H4 (cell line): ENCODE measurements at regions not wholly inside any gene's neighbourhood (a gene's known extent, or its start where the extent isn't known, plus 50 kb on each side); places are given as distances from the start of the nearest gene placed in this dataset.
A peak's percentile ranks its signal among the peaks of the same experiment; 100 is the strongest.
"Not testable (repeated sequence)": the region's sequence is repeated elsewhere in the genome, so short reads cannot be mapped to it uniquely, and the experiment has no call there.

Source experiments
- DNase-seq: peaks from one replicate; pipeline ENCODE4 v3.0.0-alpha.2; 2015; ENCODE audit warnings: low spot score

GRCh38 chr6:113662093-113662665, 195.0 kb upstream of the MARCKS start:
- DNase-seq: no peak

- no peak for DNase-seq
Observed at GRCh38 chr6:113662688-113663333, 194.3 kb upstream of the MARCKS start.

DNA sequence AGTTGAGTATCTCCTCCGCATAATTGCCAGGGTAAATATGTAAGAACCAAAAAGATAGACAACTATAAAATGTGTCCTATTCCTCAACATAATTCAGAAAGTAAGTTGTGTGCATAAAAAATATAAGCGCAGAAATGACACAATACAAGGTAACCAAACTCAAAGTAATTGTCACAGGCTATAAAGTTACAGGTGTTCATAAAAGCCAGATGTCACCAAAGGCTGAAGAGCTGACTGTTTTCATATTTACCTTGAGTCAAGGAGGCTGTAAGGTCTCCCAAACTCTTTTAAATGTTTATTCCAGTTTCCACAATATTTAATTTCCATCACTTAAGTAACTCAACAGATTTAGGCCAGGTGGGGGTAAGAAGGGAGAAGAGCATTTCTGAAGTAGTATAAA, 192.2 kb upstream of the MARCKS start:
- DNase-seq: no peak

DNA sequence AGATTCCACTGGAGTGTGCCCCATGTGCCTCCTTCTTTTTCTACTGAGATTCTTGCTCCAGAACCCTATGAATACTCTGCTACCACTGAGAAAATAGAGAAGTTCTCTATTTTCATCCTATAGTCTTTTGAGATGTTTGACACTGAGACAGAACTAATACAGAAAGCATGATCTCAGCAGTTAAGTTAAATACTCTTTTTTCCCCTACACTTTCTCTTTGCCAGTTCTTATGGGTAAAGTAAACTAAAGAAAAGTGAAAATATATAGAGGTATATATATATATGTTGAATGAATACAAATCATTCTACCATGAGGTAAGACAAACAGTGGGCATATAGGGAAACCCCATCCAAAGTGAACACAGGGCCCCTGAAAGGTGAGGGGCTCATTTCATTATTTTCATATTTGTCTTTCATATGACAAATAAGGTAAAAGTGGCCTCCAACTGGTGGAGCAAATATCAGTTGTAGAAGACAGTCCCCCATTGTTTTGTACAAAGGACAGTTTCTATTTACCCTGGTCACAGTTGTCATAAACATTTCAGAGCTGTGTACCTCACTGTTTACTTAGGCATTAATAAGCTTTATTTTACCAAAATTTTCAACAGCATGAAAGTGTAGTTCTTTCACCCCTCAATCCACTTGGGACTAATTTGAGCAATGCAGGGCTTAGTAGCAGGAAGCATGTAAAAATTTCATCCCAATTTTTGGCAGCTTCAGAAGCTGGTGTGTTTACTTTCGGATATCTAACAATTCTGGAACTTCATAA, 188.3 kb upstream of the MARCKS start:
- DNase-seq: no peak

GRCh38 chr6:113669606-113670005, 187.5 kb upstream of the MARCKS start:
- no peak for DNase-seq

DNA sequence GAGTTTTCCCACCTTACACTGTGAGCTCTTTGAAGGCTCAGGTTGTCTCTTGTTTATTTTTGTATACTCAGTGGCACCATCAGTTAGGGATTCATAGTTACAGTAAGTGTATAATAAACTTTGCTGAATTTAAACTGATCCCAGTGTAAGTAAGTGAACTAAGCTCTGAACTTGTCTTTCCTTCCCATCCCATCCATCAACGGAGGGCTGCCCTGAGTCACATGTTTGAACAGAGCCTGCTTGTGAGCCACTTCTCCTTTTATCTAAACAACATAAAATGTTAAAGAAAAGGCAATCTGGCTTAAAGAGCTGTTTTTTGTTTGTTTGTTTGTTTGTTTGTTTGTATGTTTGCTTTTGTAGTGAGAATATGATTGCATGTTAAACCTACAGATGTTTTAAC, 185.7 kb upstream of the MARCKS start:
- DNase-seq: no peak

DNA sequence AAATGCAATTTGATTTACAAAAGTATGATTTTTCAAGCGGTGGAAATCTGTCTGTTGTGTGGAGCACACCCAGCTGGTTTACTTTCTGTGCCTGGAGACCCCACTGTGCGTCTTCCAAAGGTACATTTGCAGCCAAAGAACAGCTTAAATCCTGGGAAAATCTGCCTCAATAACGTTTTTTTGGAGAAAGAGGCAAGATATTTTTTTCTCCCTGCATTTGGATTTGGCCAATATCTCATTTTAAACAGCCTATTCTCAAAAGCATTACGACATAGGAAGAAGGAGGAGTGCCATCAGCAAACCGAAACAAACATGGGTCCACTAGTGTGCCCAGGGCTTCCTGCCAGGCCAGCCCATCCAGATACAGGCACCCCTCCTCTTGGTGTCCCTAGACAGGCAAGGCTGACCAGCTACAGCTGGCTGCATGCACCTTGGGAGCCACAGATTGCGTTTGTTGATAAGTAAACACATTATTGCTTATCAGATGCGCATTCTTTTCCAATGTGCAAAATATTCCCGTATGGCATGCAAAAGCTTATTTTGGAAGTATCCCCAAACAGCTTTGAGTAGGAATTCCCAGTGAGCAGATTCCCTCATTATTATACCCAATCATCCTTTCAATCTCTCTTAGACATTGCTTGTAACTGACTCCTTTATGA, 184.5 kb upstream of the MARCKS start:
- DNase-seq: peak; percentile 39

DNA sequence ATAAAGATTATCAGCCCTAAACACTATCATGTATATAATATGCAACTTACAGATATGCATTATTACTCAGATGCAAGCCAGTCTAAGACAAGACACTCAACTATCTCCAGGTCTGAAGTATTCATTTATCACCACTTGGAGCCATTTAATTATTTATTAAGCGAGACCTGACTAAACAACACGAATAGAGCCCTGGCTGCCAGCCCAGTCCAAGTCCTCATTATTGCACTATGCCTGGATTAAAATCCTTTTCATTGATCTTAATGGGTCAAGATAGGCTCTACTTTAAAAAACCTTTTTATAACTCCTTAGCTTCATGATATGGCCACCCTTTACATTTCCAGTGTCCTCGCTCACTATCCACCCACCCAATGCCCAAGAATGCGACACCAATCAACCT, 183.1 kb upstream of the MARCKS start:
- DNase-seq: no peak

GRCh38 chr6:113676057-113676456, 181.1 kb upstream of the MARCKS start:
- DNase-seq: no peak

- DNase-seq: no peak
Observed at GRCh38 chr6:113676968-113677367, 180.2 kb upstream of the MARCKS start.

DNA sequence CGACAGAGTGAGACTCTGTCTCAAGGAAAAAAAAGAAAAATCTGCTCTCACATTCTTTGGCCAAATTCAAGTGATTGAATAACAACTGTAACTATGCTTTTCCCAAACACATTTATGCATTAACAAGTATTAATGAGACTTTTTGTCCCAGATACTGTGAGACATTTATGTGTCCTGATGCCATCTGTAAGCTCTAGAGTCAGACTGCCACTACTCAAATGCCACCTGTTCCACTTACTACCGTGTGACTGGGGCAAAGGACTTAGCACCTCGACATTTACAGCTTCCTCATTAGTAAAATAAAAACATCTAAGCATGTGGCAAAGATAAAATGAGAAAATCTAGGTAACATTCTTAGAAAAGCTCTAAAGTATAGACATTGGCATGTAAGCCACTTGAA, 178.1 kb upstream of the MARCKS start:
- DNase-seq: no peak

DNA sequence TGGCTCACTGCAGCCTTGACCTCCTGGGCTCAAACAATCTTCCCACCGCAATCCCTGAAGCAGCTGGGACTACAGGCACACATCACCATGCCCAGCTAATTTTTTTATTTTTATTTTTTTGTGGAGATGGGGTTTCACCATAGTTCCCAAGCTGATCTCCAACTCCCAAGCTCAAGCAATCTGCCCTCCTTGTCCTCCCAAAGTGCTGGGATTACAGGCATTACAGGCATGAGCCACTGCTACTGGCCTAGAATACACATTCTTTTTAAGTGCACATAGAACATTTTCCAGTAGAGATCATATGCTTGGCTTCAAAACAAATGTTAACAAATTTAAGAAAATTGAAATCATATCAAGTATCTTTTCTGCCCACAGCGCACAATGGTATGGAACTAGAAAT, 176.8 kb upstream of the MARCKS start:
- DNase-seq: no peak

GRCh38 chr6:113683968-113684367, 173.2 kb upstream of the MARCKS start:
- DNase-seq: no peak

GRCh38 chr6:113684382-113684901, 172.7 kb upstream of the MARCKS start:
- DNase-seq: peak; percentile 34

DNA sequence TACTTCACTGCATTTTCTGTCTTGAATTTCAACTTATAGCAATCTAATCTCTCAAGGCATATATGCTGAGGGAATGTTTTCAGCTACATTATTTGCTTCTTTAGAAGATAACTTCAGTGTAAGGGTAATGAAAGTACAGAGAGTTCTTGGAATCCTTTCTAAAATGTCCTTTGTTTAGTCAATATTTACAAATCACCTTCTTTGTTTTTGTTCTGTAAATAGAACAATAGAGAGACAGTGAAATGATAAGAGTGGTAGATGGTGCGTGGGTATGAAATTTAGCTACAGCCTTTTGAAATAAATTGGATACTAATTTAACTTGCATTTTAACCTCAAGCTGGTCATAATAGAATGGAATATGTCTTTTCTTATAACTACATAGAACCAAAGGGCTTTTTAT, 171.1 kb upstream of the MARCKS start:
- DNase-seq: no peak

DNA sequence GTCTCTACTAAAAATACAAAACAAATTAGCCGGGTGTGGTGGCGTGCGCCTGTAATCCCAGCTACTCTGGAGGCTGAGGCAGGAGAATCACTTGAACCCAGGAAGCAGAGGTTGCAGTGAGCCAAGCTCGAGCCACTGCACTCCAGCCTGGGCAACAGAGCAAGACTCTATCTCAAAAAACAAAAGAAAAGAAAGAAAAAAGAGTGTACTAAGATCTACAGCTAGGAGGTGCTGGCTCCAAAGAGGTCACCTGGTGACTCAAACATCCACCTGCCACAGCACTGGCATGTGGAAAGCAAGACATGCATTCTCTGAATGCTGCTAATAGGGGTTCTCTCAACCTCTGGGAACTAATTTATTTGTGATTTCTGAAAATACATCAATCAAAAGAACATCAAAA, 167.5 kb upstream of the MARCKS start:
- not testable (repeated sequence) for DNase-seq

DNA sequence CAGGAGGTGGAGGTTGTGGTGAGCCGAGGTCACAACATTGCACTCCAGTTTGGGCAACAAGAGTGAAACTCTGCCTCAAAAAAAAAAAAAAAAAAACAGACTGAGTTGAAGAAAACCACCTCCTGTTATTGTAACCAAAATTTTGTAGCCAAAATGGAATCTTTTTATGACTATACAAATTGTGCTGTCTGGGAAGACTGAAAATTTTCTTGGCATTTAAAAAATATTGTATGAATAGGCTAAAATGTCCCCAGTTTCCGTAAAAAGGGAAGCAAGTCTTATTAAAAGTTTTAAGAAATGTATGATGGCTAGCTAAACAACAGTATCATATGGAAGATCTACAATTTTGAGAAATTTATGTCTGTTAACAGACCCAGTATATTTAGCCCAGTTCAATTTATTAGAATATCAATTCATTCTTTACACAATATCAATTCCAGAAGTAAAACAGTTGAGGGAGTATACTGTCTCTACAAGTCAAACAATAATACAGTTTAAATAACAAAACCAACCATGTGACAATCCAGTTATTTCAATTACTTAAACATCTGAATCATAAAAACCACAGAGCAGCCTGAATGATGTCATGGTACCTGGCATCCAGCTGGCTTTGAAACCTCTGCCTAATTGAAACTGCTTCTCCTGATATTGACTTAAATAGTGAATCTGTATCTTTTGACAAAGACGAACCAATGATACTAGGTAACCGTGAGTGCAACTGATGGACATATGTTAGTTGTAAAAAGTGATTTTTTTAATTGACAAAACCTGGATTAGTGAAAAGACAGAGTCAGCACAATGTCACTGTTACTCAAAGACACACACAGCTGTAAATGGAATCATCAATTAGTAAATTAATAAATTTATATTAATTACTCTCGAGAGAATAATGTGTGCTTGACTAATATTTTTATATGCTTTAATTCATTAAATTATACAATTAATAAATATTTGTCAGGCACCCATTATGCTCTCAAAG, 166.6 kb upstream of the MARCKS start:
- peak; percentile 76 for DNase-seq

DNA sequence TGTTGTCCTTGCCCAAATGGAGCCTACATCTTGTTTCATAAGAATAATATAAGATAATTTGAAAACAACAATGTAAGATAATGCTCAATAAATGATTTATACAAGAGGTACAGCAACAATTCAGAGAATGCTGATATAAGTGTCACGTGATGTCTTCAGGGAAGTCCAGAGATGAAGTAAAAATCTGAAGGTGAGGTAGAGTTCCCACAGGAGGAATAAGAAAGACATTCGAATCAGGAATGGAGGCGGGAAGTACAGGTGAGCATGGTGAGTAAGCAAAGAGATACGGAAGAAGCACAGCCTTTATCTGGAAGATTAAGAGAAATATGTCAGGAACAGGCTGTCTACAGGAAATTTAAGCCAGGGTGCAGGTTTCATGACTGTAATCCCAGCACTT, 165.9 kb upstream of the MARCKS start:
- DNase-seq: no peak

- peak; percentile 9 for DNase-seq
Observed at GRCh38 chr6:113693851-113694250, 163.3 kb upstream of the MARCKS start.

DNA sequence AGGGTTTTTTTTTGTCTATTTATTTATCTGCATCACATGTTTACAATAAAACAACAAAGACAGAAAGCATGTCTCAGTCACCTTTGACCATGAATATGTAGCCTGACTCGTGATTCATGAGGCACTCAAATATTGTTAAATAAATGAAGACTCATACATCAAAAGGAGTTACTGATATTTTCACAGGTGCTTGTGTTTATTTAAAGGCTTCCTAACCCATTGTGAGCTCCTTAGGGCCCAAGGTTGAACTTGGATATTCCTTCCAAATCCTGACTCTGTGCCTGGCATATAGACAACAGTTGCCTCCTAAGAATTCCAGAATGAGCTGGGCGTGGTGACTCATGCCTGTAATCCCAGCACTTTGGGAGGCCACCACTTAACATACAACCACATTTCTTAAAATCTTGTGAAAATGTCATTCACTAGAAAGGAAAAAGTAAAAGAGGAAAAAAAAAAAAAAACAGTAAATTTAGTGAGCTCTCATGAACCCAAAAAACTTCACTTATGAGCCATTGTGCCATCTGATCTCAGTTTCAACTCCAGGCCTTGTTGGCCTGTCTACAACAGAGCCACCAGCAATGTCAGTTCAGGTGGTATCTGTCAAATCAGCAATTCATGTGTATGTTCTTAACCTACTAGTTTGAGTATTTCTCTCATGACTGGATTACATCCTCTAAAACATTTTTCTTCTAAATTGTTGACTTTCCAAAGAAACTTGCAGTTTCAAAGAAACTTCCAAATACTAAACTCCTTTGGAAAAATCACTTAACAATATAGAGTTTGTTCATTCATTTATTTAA, 162.7 kb upstream of the MARCKS start:
- DNase-seq: peak; percentile 26
